Liver (tissue), 7 donors: ENCODE measurements at regions not wholly inside any gene's neighbourhood (a gene's known extent, or its start where the extent isn't known, plus 50 kb on each side); places are given as distances from the start of the nearest gene placed in this dataset.
A peak's percentile ranks its signal among the peaks of the same experiment; 100 is the strongest.

ENCODE experiments used
- DNase-seq: peaks from one replicate; pipeline ENCODE4 v3.0.0-alpha.2; 2017; ENCODE audit warnings: low spot score
- H3K27ac ChIP-seq, 2 donors: one replicate each; pipeline ENCODE4 v1.7.0; 2013; ENCODE audit warnings: inconsistent platforms in 2 of 2, low read length in 2 of 2, control low read depth in 1 of 2, low read depth in 1 of 2, mild to moderate bottlenecking in 1 of 2
- H3K27me3 ChIP-seq, 4 donors: one replicate each; pipeline versions ENCODE4 v1.6.1 to v1.7.0; 2013; ENCODE audit warnings: low read length in 3 of 4, inconsistent platforms in 1 of 4, mild to moderate bottlenecking in 1 of 4, moderate library complexity in 1 of 4; ENCODE audit not compliant: control insufficient read depth in 4 of 4, insufficient read depth in 4 of 4
- H3K36me3 ChIP-seq, 4 donors: one replicate each; pipeline versions ENCODE4 v1.6.1 to v1.7.0; 2013; ENCODE audit warnings: low read length in 3 of 4, mild to moderate bottlenecking in 3 of 4, low read depth in 1 of 4, moderate library complexity in 1 of 4; ENCODE audit not compliant: control insufficient read depth in 4 of 4, insufficient read depth in 3 of 4
- H3K4me1 ChIP-seq, 4 donors: one replicate each; pipeline versions ENCODE4 v1.6.1 to v1.7.0; 2013; ENCODE audit warnings: low read length in 3 of 4, mild to moderate bottlenecking in 3 of 4, moderate library complexity in 1 of 4; ENCODE audit not compliant: control insufficient read depth in 4 of 4, insufficient read depth in 4 of 4
- H3K4me3 ChIP-seq, 3 donors: one replicate each; pipeline versions ENCODE4 v1.6.1 to v1.7.0; 2013; ENCODE audit warnings: low read length in 3 of 3, control low read depth in 1 of 3, low read depth in 1 of 3, mild to moderate bottlenecking in 1 of 3
- H3K9ac ChIP-seq, 2 donors: one replicate each; pipeline ENCODE4 v1.7.0; 2013; ENCODE audit warnings: low read length in 2 of 2, mild to moderate bottlenecking in 2 of 2, moderate library complexity in 2 of 2, control low read depth in 1 of 2, low read depth in 1 of 2
- H3K9me3 ChIP-seq, 4 donors: one replicate each; pipeline versions ENCODE4 v1.6.1 to v1.7.0; 2013; ENCODE audit warnings: low read length in 3 of 4; ENCODE audit not compliant: control insufficient read depth in 4 of 4
- ATF3 ChIP-seq: IDR thresholded peaks from 2 replicates; pipeline ENCODE4 v1.6.1; 2016; ENCODE audit warnings: antibody characterized with exemption
- FOXA1 ChIP-seq: IDR thresholded peaks from 2 replicates; pipeline ENCODE4 v1.6.1; 2016; ENCODE audit warnings: antibody characterized with exemption
- GABPA ChIP-seq, 2 donors: IDR thresholded peaks in 1 of 2; conservative IDR thresholded peaks in 1 of 2; 2 replicates each; pipeline ENCODE4 v1.6.1; 2016; ENCODE audit warnings: antibody characterized with exemption in 2 of 2, mild to moderate bottlenecking in 1 of 2, moderate library complexity in 1 of 2
- HNF4A ChIP-seq, 2 donors: conservative IDR thresholded peaks; 2 replicates each; pipeline ENCODE4 v1.6.1; 2016; ENCODE audit warnings: antibody characterized with exemption in 2 of 2, mild to moderate bottlenecking in 2 of 2
- JUND ChIP-seq, 2 donors: IDR thresholded peaks; 2 replicates each; pipeline ENCODE4 v1.6.1; 2016; ENCODE audit warnings: antibody characterized with exemption in 2 of 2
- MAX ChIP-seq: IDR thresholded peaks from 2 replicates; pipeline ENCODE4 v1.6.1; 2016; ENCODE audit warnings: antibody characterized with exemption
- NR2F2 ChIP-seq: IDR thresholded peaks from 2 replicates; pipeline ENCODE4 v1.6.1; 2016; ENCODE audit warnings: antibody characterized with exemption
- RAD21 ChIP-seq, 2 donors: IDR thresholded peaks; 2 replicates each; pipeline ENCODE4 v1.6.1; 2016; ENCODE audit warnings: antibody characterized with exemption in 2 of 2, mild to moderate bottlenecking in 2 of 2
- RXRA ChIP-seq, 2 donors: IDR thresholded peaks; 2 replicates each; pipeline ENCODE4 v1.6.1; 2017 to 2018; ENCODE audit warnings: antibody characterized with exemption in 2 of 2, mild to moderate bottlenecking in 1 of 2
- YY1 ChIP-seq: IDR thresholded peaks from 2 replicates; pipeline ENCODE4 v1.6.1; 2016; ENCODE audit warnings: antibody characterized with exemption, mild to moderate bottlenecking
- ZBTB33 ChIP-seq: IDR thresholded peaks from 2 replicates; pipeline ENCODE4 v1.6.1; 2016; ENCODE audit warnings: antibody characterized with exemption
- WGBS: extraction: QIAGEN DNeasy Blood & Tissue Kit; methylation state at CpG from one replicate; pipeline ENCODE4 v1.1.7; 2013; 5-methylcytosine and 5-hydroxymethylcytosine counted together
- donor health status: healthy.
- donor health status: healthy.
- donor health status: healthy.
- donor health status: healthy.

GRCh38 chr4:27928761-27929540, 1068.3 kb downstream of the STIM2 start:
- Histone ChIP-seq H3K9ac (no peak overlapping the region), H3K9me3 (no peaks in the 10 kb centered on the region), H3K36me3 (no peaks in the 10 kb centered on the region), H3K4me1 (no peaks in the 10 kb centered on the region), H3K27me3 (peaks cover 0 to 6% (median 0%) of the 10 kb centered on the region in 4 donors), H3K27ac (no peak overlapping the region), H3K4me3 (no peak overlapping the region)
- no peak for DNase-seq
- TF ChIP-seq FOXA1 (no peak), MAX (no peak), NR2F2 (no peak), RXRA (IDR thresholded peaks at IDR 0.05) (no peak), ATF3 (no peak), RAD21 (IDR thresholded peaks at IDR 0.05) (peak in 1 of 2 donors; percentile 6)
- WGBS, result 61% methylated on average over 4 of the region's 4 CpGs

DNA sequence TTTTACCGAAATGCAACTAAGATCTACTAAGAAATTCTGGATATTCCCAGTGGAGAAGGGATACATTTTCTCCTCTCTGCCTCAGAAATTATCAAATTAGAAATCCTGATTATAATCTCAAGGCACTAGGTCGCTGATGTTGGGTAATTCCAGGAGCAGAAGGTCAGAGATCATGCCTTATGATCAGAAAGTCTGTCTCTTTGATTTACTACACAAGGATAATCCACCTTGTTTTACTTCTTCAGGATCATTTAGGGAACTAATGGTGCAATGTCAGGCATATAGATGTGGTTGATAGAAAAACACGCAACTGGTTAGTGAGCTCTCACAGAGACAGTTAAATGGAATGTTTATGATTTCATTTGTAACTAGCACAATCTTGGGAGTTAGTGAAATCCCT, 1069.7 kb downstream of the STIM2 start:
- Histone ChIP-seq H3K4me3 (no peak overlapping the region), H3K9ac (no peak overlapping the region), H3K4me1 (no peaks in the 10 kb centered on the region), H3K27ac (no peak overlapping the region), H3K27me3 (peaks cover 0 to 6% (median 0%) of the 10 kb centered on the region in 4 donors), H3K9me3 (no peaks in the 10 kb centered on the region), H3K36me3 (no peaks in the 10 kb centered on the region)
- DNase-seq, result no peak
- no peak for TF ChIP-seq YY1
- TF ChIP-seq HNF4A (conservative IDR thresholded peaks at IDR 0.05), result no peak
- no peak for TF ChIP-seq JUND (IDR thresholded peaks at IDR 0.05)
- WGBS, result 63% methylated on average over 3 of the region's 3 CpGs

DNA sequence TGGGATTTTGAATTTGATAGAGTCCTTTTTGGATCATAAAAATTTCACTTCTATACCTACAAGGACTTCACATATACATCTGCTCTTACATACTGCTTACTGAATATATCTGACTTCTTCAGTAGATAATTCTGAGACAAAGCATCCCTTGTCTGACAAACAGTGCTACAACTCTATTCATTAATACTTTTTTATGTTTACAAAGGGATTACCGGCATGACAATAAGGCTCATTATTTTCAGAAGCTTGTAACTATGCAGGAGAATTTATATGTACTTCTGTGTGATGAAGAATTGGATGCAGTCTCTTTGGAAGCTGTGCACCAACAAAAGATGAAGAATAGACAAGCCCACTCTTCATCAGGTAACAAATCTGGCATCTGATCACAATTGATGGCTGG, 1070.3 kb downstream of the STIM2 start:
- WGBS, result 83% methylated on average over 1 of the region's 1 CpG
- no peaks in the 10 kb centered on the region for H3K9me3 ChIP-seq
- H3K27me3 ChIP-seq, result peaks cover 0 to 6% (median 0%) of the 10 kb centered on the region in 4 donors
- no peak overlapping the region for H3K27ac ChIP-seq
- no peaks in the 10 kb centered on the region for H3K4me1 ChIP-seq
- no peak overlapping the region for H3K9ac ChIP-seq
- H3K4me3 ChIP-seq, result no peak overlapping the region
- no peak for DNase-seq
- TF ChIP-seq NR2F2 (no peak), GABPA (IDR thresholded peaks at IDR 0.05 in 1 of 2, conservative IDR thresholded peaks at IDR 0.05 in 1 of 2) (no peak), RXRA (IDR thresholded peaks at IDR 0.05) (no peak), ZBTB33 (no peak), YY1 (no peak)
- no peaks in the 10 kb centered on the region for H3K36me3 ChIP-seq

GRCh38 chr4:27931584-27931983, 1070.9 kb downstream of the STIM2 start:
- H3K36me3 ChIP-seq, result no peaks in the 10 kb centered on the region
- no peak overlapping the region for H3K9ac ChIP-seq
- WGBS, result 45% methylated on average over 1 of the region's 1 CpG
- TF ChIP-seq ATF3 (no peak), MAX (no peak), FOXA1 (no peak)
- no peak for DNase-seq
- H3K9me3 ChIP-seq, result no peaks in the 10 kb centered on the region
- H3K27ac ChIP-seq, result no peak overlapping the region
- no peak overlapping the region for H3K4me3 ChIP-seq
- H3K27me3 ChIP-seq, result peaks cover 0 to 6% (median 0%) of the 10 kb centered on the region in 4 donors
- no peaks in the 10 kb centered on the region for H3K4me1 ChIP-seq
